Left renal cortex interstitium (tissue), 4 donors: ENCODE measurements at regions not wholly inside any gene's neighbourhood (a gene's known extent, or its start where the extent isn't known, plus 50 kb on each side); places are given as distances from the start of the nearest gene placed in this dataset.
"Not testable (repeated sequence)": the region's sequence is repeated elsewhere in the genome, so short reads cannot be mapped to it uniquely, and the experiment has no call there.

ENCODE experiments used
- DNase-seq, 4 donors: peaks; one replicate each; pipeline ENCODE4 v3.0.0-alpha.2; 2013; ENCODE audit warnings: low read depth in 4 of 4, low spot score in 2 of 4, missing footprints in 1 of 4

DNA sequence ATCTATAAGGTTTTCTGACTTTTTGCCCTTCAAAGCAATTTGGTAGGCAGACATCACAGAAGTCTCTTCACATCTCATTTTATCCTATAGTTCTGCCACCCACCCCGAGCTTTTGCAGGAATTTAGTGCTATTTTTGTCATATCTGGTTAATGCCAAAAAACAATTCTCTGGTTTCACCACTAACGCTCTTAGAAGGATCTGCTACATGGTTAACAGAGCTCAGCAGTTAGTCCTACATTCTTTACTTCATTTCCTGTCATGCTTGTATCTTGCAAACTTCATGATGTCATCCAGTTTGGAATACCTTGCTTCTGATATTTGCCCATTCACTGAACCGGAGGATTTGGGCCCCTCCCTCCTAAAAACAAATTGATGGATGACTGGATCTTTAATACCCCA lies 116.8 kb upstream of the SERPINE2 start:
- no peak for DNase-seq

DNA sequence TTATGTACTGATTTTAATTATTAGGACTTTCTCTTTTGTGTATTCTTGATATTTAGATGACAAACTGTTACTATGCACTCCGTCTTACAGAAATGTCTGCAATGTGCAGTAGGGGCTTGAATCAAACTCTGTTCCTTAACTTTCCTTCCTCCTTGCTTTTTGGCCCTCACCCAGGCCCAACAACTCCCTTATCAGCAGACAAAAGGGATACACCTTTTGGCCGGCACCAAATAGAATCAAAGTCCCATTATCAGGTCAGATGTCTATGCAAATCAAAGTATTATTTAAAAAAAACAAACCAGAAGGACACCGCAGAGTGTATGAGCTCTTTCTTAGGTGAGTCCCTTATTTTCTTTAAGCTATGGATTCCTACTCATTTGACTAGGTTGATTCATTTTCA lies 116.3 kb upstream of the SERPINE2 start:
- DNase-seq, result no peak

DNA sequence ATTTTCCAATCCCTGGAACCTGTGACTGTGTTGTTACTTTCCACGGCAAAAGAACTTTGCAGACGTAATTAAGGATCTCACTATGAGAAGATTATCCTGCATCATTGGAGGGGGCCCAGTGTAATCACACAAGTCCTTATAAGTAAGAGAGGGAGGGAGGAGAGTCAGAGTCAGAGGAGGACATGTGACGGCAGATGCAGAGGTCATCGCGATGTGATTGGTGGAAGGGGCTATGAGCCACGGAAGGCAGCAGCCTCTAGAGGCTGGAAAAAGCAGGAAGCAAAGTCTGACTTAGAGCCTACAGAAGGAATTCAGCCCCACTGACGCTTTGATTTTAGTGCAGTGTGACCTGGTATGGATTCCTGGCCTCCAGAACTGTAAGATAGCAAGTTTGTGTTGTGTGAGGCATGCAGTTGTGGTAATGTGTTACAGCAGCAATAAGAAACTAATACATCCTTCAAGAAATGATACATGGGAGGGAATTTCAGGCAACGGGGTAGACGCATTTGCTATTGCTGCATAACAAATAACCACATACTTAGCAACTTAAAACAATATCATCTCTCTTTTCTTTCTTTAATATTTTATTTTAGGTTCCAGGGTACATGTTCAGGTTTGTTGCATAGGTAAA lies 112.7 kb upstream of the SERPINE2 start:
- no peak for DNase-seq

- no peak for DNase-seq
Measured at GRCh38 chr2:224151161-224151560, 112.1 kb upstream of the SERPINE2 start.

DNA sequence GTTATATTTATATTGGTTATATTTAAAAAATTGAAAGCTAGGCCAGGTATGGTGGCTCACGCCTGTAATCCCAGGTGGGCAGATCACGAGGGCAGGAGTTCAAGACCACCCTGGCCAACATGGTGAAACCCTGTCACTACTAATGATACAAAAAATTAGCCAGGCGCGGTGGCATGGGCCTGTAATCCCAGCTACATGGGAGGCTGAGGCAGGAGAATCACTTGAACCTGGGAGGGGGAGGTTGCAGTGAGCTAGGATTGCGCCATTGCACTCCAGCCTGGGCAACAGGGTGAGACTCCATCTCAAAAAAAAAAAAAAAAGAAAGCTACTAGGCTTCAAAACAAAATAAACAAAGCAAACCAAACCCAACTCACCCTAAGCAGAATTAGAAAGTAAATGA lies 109.0 kb upstream of the SERPINE2 start:
- not testable (repeated sequence) for DNase-seq

DNA sequence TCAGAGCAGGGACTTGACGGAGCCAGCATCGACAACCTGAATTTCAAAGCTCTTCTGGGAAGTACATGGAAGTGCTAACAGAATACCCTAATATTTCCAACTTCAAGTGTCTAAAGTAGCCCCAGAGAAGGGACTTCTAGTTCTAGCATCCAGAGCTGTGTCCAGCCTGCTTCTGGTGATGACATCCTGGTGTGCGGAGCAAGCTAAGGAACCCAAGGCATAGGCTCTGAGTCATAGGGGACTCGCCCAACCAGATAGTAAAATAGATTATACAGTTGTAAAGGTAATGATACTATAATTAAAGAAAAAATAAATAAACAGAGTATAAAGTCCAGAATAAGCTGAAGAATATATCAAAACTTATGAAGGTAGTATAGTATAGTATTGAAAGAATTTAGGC lies 108.1 kb upstream of the SERPINE2 start:
- DNase-seq, result no peak

GRCh38 chr2:224146356-224147160 lies 107.5 kb upstream of the SERPINE2 start:
- DNase-seq, result no peak

DNA sequence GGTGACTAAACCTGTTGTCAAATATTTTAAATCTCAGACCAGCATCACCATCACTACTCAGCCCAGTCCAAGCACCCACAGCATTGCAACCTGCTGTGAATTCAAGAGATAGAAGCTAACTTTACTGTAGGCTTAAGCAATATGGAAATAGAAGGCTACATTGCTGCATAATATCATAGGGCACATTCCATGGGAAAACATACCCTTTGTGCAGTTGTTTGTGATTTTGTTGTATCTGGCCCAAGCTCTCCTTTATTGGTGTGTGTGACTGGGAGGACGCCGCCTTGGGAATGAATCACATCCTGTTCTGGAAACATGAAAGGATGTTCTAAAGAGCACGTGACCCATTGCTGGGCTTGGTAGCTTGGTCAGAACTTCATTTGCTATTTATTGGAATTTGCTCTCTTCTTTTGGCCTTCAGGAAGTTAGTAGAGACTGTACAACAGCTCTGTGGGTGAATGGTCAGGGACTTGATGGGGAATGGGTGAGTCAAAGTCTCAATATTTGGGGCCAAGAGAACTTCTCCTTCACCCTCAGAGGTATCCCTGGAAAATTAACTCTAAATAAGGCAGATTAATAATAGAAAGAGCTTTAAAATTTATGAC lies 106.8 kb upstream of the SERPINE2 start:
- DNase-seq, result no peak

DNA sequence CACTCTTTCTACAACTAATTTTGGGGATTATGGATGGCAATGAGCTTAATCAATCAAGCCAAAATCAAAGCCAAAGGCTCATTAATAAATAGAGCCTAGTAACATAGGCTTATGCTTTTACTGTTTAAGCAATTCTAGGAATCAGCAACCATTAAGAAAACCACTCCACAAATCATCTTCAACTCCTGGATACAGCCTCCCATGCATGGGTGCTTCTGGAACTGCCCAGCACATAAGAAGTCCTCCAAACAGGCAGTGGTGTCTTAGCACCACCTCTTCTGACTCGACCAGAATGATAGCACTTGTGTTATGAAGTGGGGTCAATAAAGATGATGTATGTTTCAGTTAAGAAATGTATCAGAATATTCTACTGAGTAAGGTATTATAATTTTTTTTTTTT lies 104.4 kb upstream of the SERPINE2 start:
- no peak for DNase-seq

DNA sequence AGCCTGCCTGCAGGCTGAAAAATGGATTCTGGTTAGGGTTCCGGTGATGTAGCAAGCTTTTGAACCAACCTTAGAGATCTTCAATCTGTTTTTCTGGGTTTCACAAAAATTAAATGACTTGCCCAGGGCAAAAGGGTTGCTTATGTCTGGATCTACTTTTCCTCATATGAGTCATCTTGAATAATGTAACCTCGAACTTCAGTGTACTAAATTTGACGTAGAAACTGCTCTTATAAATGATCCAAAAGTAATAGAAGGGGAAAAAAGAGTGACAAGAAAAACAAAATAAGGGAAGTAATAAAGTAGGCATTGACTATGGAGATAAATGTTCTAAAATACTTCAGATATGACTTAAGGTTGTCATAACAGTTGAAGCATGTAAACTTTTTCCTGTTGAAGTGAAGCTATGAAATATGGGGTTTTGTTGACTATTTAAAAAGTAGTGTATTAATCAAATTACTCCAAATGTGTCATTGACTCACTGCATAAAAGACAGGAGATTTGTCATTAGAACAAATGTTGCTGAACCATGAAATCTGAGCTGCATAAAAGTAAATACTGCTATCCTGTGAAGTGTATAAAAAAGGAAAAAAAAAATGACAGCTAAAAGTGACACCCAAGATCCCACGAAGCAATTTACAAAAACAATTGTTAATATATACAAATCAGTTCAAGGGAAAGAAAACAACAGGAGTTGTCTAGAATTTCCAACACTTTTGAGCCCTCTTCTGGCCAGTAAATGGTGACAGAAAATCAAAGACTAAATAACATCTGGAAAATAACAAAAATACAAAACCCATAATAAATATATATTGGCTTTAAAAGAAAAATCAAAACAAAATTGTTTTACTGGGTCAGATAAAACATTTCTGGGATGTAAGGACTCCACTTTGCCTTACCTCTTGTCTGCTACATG lies 103.6 kb upstream of the SERPINE2 start:
- DNase-seq, result no peak

- no peak for DNase-seq
Measured at GRCh38 chr2:224141304-224141703, 102.2 kb upstream of the SERPINE2 start.

- no peak for DNase-seq
Measured at GRCh38 chr2:224137208-224137607, 98.1 kb upstream of the SERPINE2 start.

GRCh38 chr2:224136396-224136795 lies 97.3 kb upstream of the SERPINE2 start:
- no peak for DNase-seq

DNA sequence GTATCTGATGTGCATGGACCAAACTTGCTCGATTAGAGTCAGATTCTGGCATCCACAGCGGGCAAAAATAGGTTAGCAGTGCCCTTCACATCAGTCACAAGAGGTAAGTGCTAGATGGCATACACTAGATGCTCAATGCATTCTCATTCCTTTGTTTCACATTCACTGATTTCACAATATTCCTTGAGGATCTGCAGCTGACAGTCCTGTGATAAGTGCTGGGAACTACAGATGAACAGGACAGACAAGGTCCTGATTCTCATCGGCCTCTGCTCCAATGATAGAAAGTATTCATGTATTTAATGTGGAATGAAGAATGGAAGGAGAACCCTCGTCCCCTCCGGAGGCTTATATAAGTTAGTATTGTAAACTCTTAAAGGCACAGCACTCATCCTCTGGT lies 96.8 kb upstream of the SERPINE2 start:
- DNase-seq, result no peak

DNA sequence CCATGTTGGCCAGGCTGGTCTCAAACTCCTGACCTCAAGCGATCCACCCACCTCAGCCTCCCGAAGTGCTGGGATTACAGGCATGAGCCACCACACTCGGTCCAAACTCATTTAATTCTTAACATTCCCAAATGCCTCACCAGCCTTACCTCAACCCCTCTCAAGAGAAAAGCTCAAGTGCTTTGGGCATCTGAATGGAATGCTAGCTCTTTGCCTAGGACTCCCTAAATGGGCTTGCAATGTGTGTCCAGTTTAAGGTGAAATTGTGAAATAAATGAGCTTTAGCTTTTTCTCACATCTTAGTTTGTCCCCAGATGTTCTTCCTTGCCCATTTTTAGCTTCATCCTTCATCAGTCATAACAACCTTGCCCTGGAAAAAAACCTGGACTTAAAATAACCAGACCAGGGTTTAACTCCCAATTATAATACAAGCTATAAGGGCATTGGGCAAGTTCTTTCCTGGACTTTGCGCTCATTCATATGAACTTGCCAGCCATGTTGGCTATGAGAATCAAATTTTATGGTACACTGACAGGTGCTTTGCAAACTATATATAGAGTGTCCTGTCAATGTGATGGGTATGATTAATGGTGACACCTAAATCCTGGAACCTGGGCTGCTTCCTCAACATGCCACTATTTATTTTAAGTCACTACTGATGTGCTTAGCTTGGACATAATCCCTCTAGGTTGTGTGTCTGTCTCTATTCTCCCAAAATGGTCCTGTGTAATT lies 95.1 kb upstream of the SERPINE2 start:
- no peak for DNase-seq

DNA sequence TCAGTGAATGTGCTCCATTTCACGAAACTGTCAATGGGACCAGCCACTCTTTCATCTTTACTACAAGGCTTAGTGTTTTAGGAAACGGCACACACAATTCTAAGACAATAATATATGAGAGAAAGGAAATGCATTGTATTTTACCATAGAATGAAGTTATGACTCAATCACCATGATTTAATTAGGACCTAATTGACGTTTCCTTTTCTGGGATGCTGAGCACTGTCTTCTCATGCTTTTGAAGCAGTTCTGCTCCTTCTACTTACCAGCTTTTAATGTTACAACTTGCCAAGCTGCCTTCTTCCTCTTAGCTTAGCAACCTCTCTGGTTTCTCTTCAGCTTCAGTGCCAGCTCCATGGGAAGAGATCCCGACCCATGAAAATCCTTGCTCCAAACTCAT lies 94.3 kb upstream of the SERPINE2 start:
- DNase-seq, result no peak

DNA sequence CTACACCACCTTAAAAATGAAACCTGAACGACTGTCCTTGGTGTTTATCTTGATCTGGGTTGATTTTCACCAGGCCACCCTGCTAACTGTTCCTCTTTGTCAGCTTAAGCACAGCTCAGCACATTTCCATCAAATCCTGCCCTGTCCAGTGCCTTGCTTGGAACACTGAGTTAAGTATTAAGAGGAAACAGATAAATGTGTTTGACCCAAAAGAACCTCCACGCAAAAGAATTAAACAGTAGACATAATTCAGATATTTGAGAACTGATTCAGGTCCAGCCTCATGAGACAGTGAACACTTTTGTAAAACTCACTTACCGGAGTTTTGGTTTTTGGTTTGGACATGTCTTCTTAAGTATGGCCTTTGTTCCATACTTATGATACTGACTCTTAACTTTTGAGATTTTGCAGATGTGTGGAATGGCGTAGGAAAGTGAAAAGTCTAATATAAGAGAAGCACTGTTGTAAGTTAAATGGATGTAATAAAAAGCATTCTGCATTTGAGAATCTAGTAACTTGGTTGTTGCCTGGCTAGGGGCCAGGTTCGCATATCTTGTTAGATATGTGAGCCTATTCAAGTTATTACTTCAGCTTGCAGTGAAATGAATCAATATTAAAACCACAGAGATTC lies 88.9 kb upstream of the SERPINE2 start:
- no peak for DNase-seq

DNA sequence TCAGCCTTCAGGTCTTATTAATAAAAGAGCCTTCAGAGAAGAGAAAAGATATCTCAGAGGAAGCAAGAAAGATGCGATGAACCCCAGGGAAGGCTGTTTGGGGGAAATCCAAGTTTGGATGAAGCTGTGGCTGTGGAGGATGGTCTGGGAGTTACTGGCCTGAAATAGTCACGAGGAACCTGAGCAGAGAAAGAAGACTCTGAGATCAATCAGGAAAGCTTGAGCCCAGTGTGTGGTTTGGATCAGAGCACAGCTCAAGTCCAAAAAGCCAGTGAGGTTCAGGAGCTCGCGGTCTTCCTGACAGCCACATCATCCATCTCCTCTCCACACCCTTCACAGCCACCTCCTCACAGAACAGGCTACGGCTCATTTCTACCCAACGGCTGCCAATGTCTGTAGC lies 87.4 kb upstream of the SERPINE2 start:
- DNase-seq, result no peak

DNA sequence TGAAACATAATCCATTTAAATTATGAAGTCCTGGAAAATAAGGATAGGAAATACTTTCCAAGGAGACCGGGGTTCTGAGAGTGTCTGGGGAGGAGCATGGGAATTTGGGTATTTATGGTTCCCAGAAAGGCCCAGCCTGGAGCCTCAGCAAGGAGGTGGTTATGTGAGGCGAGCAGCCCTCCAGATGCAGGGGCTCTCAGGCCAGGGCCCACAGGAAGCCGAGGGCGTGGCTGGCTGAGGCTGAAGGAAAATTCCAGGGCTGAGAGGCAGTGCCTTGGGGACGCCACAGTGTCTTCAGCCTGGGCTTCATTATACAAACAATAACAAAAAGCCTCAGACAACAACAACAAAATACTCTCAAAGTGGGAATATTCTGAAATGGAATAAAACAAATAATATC lies 86.9 kb upstream of the SERPINE2 start:
- no peak for DNase-seq

DNA sequence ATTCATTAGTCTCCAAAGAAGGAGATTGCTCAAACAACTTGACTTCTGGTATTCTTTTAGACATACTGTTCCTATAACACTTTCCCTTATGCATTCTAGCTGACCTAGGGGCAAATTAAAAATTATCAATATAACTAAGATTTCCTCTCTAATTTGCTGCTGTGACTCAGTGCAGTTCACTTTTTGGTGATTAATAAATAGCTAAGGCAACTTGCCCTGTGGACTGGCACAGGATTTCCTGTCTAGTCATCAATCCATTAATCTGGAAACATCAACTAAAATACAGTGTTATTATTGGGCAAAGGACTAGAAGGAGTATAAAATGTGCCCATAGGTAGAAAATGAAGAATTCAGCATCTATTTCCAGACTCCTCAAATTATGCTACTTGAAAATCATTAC lies 83.5 kb upstream of the SERPINE2 start:
- DNase-seq, result no peak
